Neural progenitor cell (in vitro differentiated cells): ENCODE measurements at regions not wholly inside any gene's neighbourhood (a gene's known extent, or its start where the extent isn't known, plus 50 kb on each side); places are given as distances from the start of the nearest gene placed in this dataset.

Source experiments
- CTCF ChIP-seq: fragments of 200-600 bp; sonication (generic); IDR thresholded peaks from 2 replicates; pipeline ENCODE4 v1.5.1; 2017; ENCODE audit warnings: antibody characterized with exemption, mild to moderate bottlenecking
- EZH2 ChIP-seq: fragments of 200-600 bp; sonication (generic); IDR thresholded peaks from 2 replicates; pipeline ENCODE4 v1.6.1; 2017; ENCODE audit warnings: antibody characterized with exemption, mild to moderate bottlenecking, moderate library complexity

- TF ChIP-seq CTCF (no peak), EZH2 (no peak)
These were observed 1237.4 kb downstream of the UQCRFS1 start for GRCh38 chr19:27975419-27976005.
